HFFc6 (cell line): ENCODE measurements at regions not wholly inside any gene's neighbourhood (a gene's known extent, or its start where the extent isn't known, plus 50 kb on each side); places are given as distances from the start of the nearest gene placed in this dataset.
A peak's percentile ranks its signal among the peaks of the same experiment; 100 is the strongest.

Experiments used
- DNase-seq: peaks from one replicate; pipeline ENCODE4 v3.0.0-alpha.2; 2018
- H3K27ac Mint-ChIP-seq: 2 replicates; pipeline ENCODE4 v1.8.0; 2020; ENCODE audit warnings: mild to moderate bottlenecking, mixed read lengths
- H3K27me3 Mint-ChIP-seq: 2 replicates; pipeline ENCODE4 v1.8.0; 2021; ENCODE audit warnings: mild to moderate bottlenecking, moderate library complexity, mixed read lengths; ENCODE audit not compliant: insufficient read depth
- H3K36me3 Mint-ChIP-seq: 2 replicates; pipeline ENCODE4 v1.8.0; 2021; ENCODE audit warnings: low read depth, mixed read lengths
- H3K4me1 Mint-ChIP-seq: 2 replicates; pipeline ENCODE4 v1.8.0; 2020; ENCODE audit warnings: low read depth, mixed read lengths
- H3K4me3 Mint-ChIP-seq: 2 replicates; pipeline ENCODE4 v1.8.0; 2020; ENCODE audit warnings: mild to moderate bottlenecking, moderate library complexity, mixed read lengths
- H3K9me3 Mint-ChIP-seq: 2 replicates; pipeline ENCODE4 v1.8.0; 2020; ENCODE audit warnings: mild to moderate bottlenecking, mixed read lengths
- CTCF ChIP-seq: fragments of 200-600 bp; sonication (generic); IDR thresholded peaks from 2 replicates; pipeline ENCODE4 v1.5.0; 2021; ENCODE audit warnings: antibody characterized with exemption, mild to moderate bottlenecking

DNA sequence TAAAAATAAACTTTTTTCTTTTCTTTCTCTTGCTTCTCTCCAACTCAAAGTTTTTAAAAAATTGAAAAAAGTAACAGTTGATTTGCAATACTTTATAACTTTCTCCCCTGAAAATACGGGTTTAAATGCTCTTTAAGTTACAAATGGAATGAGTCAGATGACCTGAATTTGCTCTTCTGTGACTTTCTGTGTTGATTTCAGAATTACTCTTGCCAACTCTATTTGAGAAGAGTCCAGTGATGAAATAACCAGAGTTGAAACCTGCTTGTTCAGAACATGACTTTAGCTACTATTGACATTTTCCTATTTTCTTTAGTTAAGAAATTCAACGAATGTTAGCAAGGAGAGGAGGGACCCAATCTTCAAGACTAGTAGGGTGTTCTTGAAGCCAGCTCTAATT is 146.1 kb upstream of the ZSWIM2 start:
- H3K27ac Mint-ChIP-seq: no peak overlapping the region
- no peaks in the 10 kb centered on the region for H3K9me3 Mint-ChIP-seq
- H3K27me3 Mint-ChIP-seq: peaks cover 5% of the 10 kb centered on the region; the same call in 1 of the 2 replicates
- no peak for DNase-seq
- TF ChIP-seq CTCF: no peak
- H3K36me3 Mint-ChIP-seq: no peaks in the 10 kb centered on the region
- H3K4me1 Mint-ChIP-seq: peaks cover 4% of the 10 kb centered on the region; the same call in 1 of the 2 replicates
- H3K4me3 Mint-ChIP-seq: no peak overlapping the region

- no peak for DNase-seq
- Mint-ChIP-seq H3K27me3 (peaks cover 5% of the 10 kb centered on the region; the same call in 1 of the 2 replicates), H3K36me3 (no peaks in the 10 kb centered on the region; the same call in 1 of the 2 replicates), H3K4me3 (no peak overlapping the region), H3K9me3 (peaks cover 10% of the 10 kb centered on the region), H3K4me1 (peaks cover 4% of the 10 kb centered on the region; the same call in 1 of the 2 replicates), H3K27ac (no peak overlapping the region)
- no peak for TF ChIP-seq CTCF
Observed at GRCh38 chr2:186992597-186992996, 143.6 kb upstream of the ZSWIM2 start.

DNA sequence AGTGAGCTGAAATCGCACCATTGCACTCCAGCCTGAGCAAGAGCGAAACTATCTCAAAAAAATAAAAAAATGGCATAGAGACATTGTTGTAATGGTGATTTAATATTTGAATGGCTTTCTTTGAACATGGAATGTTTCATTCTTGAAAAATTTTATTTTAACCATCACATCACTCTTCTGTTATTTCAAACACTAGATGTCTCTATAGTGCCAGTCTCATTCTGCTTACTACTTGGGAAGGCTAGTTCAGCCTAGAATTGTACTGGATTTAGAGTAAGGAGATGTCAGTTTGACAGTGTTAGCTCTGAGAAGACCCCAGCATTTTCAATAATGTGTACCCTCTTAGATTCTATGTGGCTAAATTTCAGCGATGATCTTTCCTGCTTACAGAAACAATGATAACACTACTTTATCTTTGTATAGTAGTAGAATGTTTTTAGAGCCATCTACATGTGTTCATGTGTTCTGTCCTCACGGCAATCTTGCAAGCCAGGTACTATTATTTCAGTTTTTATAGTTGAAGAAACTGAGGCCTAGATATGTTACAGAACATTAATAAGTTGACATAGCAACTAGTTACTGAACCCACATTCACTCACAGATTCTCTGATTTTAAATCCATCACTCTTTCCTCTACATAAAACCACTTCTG is 142.9 kb upstream of the ZSWIM2 start:
- Mint-ChIP-seq H3K27me3 (peaks cover 5% of the 10 kb centered on the region; the same call in 1 of the 2 replicates), H3K36me3 (no peaks in the 10 kb centered on the region; the same call in 1 of the 2 replicates), H3K4me1 (peaks cover 4% of the 10 kb centered on the region; the same call in 1 of the 2 replicates), H3K9me3 (peaks cover 10% of the 10 kb centered on the region), H3K27ac (no peak overlapping the region), H3K4me3 (no peak overlapping the region)
- TF ChIP-seq CTCF: peak; percentile 15; the same call in 1 of the 2 replicates
- DNase-seq: no peak

DNA sequence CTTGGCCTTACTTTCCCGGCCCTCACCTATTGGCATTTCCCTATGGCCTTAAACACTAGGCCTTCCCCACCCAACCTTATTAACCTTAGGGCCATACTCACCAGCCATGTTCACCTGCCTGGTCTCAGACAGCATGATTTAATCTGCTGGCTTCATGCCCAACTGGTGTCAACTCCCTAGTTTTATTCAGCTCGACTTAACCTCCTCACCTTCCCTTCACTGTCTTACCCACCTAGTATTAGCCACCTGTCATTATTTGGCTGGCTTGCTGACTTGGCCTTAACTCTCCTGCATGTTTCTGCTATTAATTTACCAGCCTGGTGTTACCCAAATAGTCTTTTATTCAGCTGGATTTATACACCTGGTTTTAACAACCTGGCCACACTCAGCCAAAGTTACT is 136.0 kb upstream of the ZSWIM2 start:
- no peaks in the 10 kb centered on the region for H3K4me1 Mint-ChIP-seq
- no peaks in the 10 kb centered on the region; the same call in 1 of the 2 replicates for H3K27me3 Mint-ChIP-seq
- no peaks in the 10 kb centered on the region; the same call in 1 of the 2 replicates for H3K36me3 Mint-ChIP-seq
- no peak overlapping the region for H3K4me3 Mint-ChIP-seq
- TF ChIP-seq CTCF: no peak
- DNase-seq: no peak
- H3K27ac Mint-ChIP-seq: no peak overlapping the region
- H3K9me3 Mint-ChIP-seq: peaks cover 20% of the 10 kb centered on the region

DNA sequence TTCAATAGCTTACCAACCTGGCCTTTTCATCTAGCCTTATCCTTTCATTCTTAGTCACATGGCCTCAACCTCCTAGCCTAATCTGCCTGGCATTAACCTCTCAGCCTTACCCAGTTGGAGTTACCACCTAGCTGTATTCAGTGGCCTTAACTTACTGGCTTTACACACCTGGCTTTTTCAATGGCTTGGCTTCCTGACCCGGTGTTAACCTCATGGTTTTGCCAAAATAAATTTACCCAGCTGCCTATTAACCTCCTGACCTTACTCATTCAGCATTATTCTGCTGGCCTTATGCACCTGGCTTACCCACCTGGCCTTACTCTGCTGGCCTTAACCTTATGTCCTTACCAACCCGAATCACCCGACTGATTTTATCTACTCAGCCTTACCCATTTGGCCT is 135.5 kb upstream of the ZSWIM2 start:
- Mint-ChIP-seq H3K4me3 (no peak overlapping the region), H3K4me1 (no peaks in the 10 kb centered on the region), H3K9me3 (peaks cover 16% of the 10 kb centered on the region), H3K36me3 (no peaks in the 10 kb centered on the region; the same call in 1 of the 2 replicates), H3K27ac (no peak overlapping the region), H3K27me3 (no peaks in the 10 kb centered on the region)
- TF ChIP-seq CTCF: no peak
- DNase-seq: no peak
